ENCODE measurements at regions not wholly inside any gene's neighbourhood (a gene's known extent, or its start where the extent isn't known, plus 50 kb on each side); places are given as distances from the start of the nearest gene placed in this dataset.

DNA sequence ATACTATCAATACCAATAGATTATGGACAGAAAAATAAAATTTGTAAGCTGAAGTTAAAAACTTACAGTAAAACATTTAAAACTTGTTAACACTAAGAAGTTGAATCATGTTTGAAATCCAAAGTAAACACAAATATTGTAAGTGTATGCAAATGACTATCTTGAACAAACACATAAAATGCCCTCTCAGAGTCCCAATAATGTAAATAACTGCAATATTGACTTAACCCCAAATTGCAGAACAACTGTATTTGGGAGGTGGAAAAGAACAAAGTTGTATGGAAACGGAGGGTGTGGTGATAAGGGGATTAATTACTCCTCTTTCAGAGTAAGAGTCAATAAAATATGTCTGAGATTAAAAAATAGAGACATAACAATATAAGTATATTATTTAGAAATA lies 140.0 kb upstream of the NOL4 start:
- Histone ChIP-seq H3K27ac (ENCODE audit: low read depth) (no peak overlapping the region), H3K4me2 (no peak overlapping the region), H3F3A (replicated peaks; ENCODE audit: low read depth) (no peaks in the 10 kb centered on the region), H3K27me3 (ENCODE audit: insufficient read depth) (no peaks in the 10 kb centered on the region), H3K9me2 (ENCODE audit: insufficient read depth) (peaks cover 3% of the 10 kb centered on the region; the same call in 1 of the 2 replicates), H3K4me3 (no peak overlapping the region), H3K4me1 (ENCODE audit: insufficient read depth) (no peaks in the 10 kb centered on the region), H3K79me2 (replicated peaks; ENCODE audit: insufficient read depth) (no peaks in the 10 kb centered on the region), H3K36me3 (ENCODE audit: insufficient read depth) (no peaks in the 10 kb centered on the region), H4K20me1 (replicated peaks; ENCODE audit: insufficient read depth) (no peaks in the 10 kb centered on the region), H2AFZ (no peak overlapping the region)
- H3K4me3 Mint-ChIP-seq: no peak overlapping the region
- H3K27me3 Mint-ChIP-seq (ENCODE audit: insufficient read depth, low read depth, poor library complexity): no peaks in the 10 kb centered on the region
- H3K36me3 Mint-ChIP-seq (ENCODE audit: low read depth): no peaks in the 10 kb centered on the region
- no peak overlapping the region for H3K27ac Mint-ChIP-seq
- ATAC-seq (no peak), DNase-seq (ENCODE audit: low spot score) (no peak)
- H3K4me1 Mint-ChIP-seq: no peaks in the 10 kb centered on the region
- no peaks in the 10 kb centered on the region for H3K9me3 Mint-ChIP-seq
- TF ChIP-seq POLR2AphosphoS5 (IDR thresholded peaks at IDR 0.05; ENCODE audit: low read depth): no peak
- TF ChIP-seq, protein P1, sequence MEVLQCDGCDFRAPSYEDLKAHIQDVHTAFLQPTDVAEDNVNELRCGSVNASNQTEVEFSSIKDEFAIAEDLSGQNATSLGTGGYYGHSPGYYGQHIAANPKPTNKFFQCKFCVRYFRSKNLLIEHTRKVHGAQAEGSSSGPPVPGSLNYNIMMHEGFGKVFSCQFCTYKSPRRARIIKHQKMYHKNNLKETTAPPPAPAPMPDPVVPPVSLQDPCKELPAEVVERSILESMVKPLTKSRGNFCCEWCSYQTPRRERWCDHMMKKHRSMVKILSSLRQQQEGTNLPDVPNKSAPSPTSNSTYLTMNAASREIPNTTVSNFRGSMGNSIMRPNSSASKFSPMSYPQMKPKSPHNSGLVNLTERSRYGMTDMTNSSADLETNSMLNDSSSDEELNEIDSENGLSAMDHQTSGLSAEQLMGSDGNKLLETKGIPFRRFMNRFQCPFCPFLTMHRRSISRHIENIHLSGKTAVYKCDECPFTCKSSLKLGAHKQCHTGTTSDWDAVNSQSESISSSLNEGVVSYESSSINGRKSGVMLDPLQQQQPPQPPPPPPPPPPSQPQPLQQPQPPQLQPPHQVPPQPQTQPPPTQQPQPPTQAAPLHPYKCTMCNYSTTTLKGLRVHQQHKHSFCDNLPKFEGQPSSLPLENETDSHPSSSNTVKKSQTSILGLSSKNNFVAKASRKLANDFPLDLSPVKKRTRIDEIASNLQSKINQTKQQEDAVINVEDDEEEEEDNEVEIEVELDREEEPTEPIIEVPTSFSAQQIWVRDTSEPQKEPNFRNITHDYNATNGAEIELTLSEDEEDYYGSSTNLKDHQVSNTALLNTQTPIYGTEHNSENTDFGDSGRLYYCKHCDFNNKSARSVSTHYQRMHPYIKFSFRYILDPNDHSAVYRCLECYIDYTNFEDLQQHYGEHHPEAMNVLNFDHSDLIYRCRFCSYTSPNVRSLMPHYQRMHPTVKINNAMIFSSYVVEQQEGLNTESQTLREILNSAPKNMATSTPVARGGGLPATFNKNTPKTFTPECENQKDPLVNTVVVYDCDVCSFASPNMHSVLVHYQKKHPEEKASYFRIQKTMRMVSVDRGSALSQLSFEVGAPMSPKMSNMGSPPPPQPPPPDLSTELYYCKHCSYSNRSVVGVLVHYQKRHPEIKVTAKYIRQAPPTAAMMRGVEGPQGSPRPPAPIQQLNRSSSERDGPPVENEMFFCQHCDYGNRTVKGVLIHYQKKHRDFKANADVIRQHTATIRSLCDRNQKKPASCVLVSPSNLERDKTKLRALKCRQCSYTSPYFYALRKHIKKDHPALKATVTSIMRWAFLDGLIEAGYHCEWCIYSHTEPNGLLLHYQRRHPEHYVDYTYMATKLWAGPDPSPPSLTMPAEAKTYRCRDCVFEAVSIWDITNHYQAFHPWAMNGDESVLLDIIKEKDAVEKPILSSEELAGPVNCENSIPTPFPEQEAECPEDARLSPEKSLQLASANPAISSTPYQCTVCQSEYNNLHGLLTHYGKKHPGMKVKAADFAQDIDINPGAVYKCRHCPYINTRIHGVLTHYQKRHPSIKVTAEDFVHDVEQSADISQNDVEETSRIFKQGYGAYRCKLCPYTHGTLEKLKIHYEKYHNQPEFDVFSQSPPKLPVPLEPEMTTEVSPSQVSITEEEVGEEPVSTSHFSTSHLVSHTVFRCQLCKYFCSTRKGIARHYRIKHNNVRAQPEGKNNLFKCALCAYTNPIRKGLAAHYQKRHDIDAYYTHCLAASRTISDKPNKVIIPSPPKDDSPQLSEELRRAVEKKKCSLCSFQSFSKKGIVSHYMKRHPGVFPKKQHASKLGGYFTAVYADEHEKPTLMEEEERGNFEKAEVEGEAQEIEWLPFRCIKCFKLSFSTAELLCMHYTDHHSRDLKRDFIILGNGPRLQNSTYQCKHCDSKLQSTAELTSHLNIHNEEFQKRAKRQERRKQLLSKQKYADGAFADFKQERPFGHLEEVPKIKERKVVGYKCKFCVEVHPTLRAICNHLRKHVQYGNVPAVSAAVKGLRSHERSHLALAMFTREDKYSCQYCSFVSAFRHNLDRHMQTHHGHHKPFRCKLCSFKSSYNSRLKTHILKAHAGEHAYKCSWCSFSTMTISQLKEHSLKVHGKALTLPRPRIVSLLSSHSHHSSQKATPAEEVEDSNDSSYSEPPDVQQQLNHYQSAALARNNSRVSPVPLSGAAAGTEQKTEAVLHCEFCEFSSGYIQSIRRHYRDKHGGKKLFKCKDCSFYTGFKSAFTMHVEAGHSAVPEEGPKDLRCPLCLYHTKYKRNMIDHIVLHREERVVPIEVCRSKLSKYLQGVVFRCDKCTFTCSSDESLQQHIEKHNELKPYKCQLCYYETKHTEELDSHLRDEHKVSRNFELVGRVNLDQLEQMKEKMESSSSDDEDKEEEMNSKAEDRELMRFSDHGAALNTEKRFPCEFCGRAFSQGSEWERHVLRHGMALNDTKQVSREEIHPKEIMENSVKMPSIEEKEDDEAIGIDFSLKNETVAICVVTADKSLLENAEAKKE (CRISPR knock-in tag; IDR thresholded peaks at IDR 0.05): no peak
- no peak for TF ChIP-seq ZNF114 (CRISPR knock-in tag; IDR thresholded peaks at IDR 0.05)
- TF ChIP-seq JUNB (IDR thresholded peaks at IDR 0.05; ENCODE audit: unreplicated experiment): no peak
- no peak for TF ChIP-seq STAT1 (IDR thresholded peaks at IDR 0.05; ENCODE audit: unreplicated experiment)

GRCh38 chr18:34370704-34371395 lies 146.1 kb upstream of the NOL4 start:
- TF ChIP-seq, protein P2, sequence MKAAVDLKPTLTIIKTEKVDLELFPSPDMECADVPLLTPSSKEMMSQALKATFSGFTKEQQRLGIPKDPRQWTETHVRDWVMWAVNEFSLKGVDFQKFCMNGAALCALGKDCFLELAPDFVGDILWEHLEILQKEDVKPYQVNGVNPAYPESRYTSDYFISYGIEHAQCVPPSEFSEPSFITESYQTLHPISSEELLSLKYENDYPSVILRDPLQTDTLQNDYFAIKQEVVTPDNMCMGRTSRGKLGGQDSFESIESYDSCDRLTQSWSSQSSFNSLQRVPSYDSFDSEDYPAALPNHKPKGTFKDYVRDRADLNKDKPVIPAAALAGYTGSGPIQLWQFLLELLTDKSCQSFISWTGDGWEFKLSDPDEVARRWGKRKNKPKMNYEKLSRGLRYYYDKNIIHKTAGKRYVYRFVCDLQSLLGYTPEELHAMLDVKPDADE (IDR thresholded peaks at IDR 0.05): no peak
- TF ChIP-seq CREB1 (CRISPR knock-in tag; IDR thresholded peaks at IDR 0.05; ENCODE audit: low read depth) (no peak), STAT1 (IDR thresholded peaks at IDR 0.05; ENCODE audit: unreplicated experiment) (no peak), ZNF331 (CRISPR knock-in tag; IDR thresholded peaks at IDR 0.05; ENCODE audit: low read depth) (no peak)
- no peak for ATAC-seq
- H3K27ac ChIP-seq (ENCODE audit: low read depth): no peak overlapping the region
- Mint-ChIP-seq H3K36me3 (ENCODE audit: low read depth) (no peaks in the 10 kb centered on the region), H3K27me3 (ENCODE audit: insufficient read depth, low read depth, poor library complexity) (no peaks in the 10 kb centered on the region), H3K4me1 (no peaks in the 10 kb centered on the region), H3K9me3 (no peaks in the 10 kb centered on the region), H3K4me3 (no peak overlapping the region), H3K27ac (no peak overlapping the region)
- H3K4me1 ChIP-seq (ENCODE audit: insufficient read depth): no peaks in the 10 kb centered on the region
- no peaks in the 10 kb centered on the region for H3K9me2 ChIP-seq (ENCODE audit: insufficient read depth)
- no peak overlapping the region for H3K4me3 ChIP-seq
- no peaks in the 10 kb centered on the region for H4K20me1 ChIP-seq (replicated peaks; ENCODE audit: insufficient read depth)
- H2AFZ ChIP-seq: no peak overlapping the region
- no peaks in the 10 kb centered on the region for H3K36me3 ChIP-seq (ENCODE audit: insufficient read depth)
- H3K79me2 ChIP-seq (replicated peaks; ENCODE audit: insufficient read depth): no peaks in the 10 kb centered on the region
- no peak overlapping the region for H3K4me2 ChIP-seq
- no peaks in the 10 kb centered on the region for H3F3A ChIP-seq (replicated peaks; ENCODE audit: low read depth)
- no peaks in the 10 kb centered on the region for H3K27me3 ChIP-seq (ENCODE audit: insufficient read depth)
- DNase-seq (ENCODE audit: low spot score): no peak

Measured in GM23338 (cell line).